Neutrophil (primary cell): ENCODE measurements at regions not wholly inside any gene's neighbourhood (a gene's known extent, or its start where the extent isn't known, plus 50 kb on each side); places are given as distances from the start of the nearest gene placed in this dataset.
"Not testable (repeated sequence)": the region's sequence is repeated elsewhere in the genome, so short reads cannot be mapped to it uniquely, and the experiment has no call there.

Experiments
- H3K27ac ChIP-seq: fragments of 200-600 bp; sonication (generic); 2 replicates; pipeline ENCODE4 v1.5.1; 2016; ENCODE audit warnings: mild to moderate bottlenecking, moderate library complexity
- H3K27me3 ChIP-seq: fragments of 200-600 bp; sonication (generic); 2 replicates; pipeline ENCODE4 v1.6.0; 2016; ENCODE audit warnings: mild to moderate bottlenecking
- H3K36me3 ChIP-seq: fragments of 200-600 bp; sonication (generic); 2 replicates; pipeline ENCODE4 v1.5.1; 2017
- H3K4me1 ChIP-seq, 2 experiments: fragments of 200-600 bp in 1 of 2; sonication (generic) in 1 of 2; 1 replicate in 1 of 2; 2 replicates in 1 of 2; pipeline versions ENCODE4 v1.5.1 to v1.6.1; 2013 to 2016; ENCODE audit warnings: low read depth in 1 of 2, low read length in 1 of 2, mild to moderate bottlenecking in 1 of 2, moderate library complexity in 1 of 2; ENCODE audit not compliant: control insufficient read depth in 1 of 2, insufficient read depth in 1 of 2
- H3K4me3 ChIP-seq, 2 experiments: fragments of 200-600 bp in 1 of 2; sonication (generic) in 1 of 2; 1 replicate in 1 of 2; 2 replicates in 1 of 2; pipeline ENCODE4 v1.5.1; 2013 to 2016; ENCODE audit warnings: low read depth in 1 of 2, low read length in 1 of 2, mild to moderate bottlenecking in 1 of 2, moderate library complexity in 1 of 2
- H3K9me3 ChIP-seq: fragments of 200-600 bp; sonication (generic); 2 replicates; pipeline ENCODE4 v1.5.1; 2016
- TF ChIP-seq, protein P1 (sequence below): fragments of 200-600 bp; sonication (generic); IDR thresholded peaks from 2 replicates; pipeline ENCODE4 v1.5.1; 2016; ENCODE audit warnings: antibody characterized with exemption

DNA sequence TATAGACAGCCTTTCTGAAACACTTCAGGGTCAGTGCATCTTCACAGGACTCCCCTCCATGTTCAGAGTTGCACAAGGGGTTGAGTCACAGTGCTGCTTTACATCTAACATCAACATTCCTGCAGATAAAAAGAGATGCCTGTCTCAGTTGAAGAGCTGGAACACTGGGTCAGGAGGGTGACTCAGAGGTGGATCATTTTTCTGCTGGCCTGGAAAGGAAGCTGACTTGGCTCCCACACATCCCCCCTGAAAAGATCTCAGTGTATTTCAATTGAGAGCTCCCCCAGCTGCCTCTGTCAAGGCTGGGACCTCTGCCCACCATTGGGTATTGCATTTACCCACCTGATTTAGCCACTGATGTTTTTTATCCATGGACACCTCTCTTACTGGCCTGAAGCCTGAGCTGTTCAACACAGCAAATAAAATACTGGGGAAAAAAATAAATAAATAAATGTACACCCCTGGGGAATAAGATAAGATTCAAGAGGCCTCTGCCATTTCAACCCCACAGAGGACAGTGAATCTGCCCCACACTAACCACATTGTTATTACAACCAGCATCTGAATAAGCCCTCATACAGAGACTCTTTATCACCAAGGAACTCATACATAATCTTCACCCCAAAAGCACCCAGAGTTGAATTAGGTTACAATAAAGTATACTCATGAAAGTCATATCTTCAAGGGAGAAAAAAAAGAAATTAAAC, 716.4 kb downstream of the SEMA5A start:
- Histone ChIP-seq H3K4me1 (no peaks in the 10 kb centered on the region), H3K27me3 (no peaks in the 10 kb centered on the region), H3K4me3 (no peak overlapping the region), H3K9me3 (no peaks in the 10 kb centered on the region), H3K27ac (no peak overlapping the region), H3K36me3 (no peaks in the 10 kb centered on the region)
- TF ChIP-seq, protein P1, sequence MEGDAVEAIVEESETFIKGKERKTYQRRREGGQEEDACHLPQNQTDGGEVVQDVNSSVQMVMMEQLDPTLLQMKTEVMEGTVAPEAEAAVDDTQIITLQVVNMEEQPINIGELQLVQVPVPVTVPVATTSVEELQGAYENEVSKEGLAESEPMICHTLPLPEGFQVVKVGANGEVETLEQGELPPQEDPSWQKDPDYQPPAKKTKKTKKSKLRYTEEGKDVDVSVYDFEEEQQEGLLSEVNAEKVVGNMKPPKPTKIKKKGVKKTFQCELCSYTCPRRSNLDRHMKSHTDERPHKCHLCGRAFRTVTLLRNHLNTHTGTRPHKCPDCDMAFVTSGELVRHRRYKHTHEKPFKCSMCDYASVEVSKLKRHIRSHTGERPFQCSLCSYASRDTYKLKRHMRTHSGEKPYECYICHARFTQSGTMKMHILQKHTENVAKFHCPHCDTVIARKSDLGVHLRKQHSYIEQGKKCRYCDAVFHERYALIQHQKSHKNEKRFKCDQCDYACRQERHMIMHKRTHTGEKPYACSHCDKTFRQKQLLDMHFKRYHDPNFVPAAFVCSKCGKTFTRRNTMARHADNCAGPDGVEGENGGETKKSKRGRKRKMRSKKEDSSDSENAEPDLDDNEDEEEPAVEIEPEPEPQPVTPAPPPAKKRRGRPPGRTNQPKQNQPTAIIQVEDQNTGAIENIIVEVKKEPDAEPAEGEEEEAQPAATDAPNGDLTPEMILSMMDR, result no peak

DNA sequence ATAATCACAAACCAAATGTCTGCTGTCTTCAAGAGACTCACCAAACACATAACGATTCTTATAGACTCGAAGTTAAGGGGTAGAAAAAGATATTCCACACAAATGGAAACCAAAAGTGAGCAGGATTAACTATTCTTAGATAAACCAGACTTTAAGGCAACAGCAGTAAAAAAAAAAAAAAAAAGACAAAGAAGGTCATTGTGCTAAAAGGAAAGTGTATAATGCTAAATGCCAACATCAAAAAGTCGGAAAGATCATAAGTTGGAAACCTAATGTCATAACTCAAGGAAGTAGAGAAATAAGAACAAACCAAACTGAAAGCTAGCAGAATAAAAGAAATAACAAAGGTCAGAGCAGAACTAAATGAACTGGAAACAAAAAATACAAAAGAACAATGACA, 714.6 kb downstream of the SEMA5A start:
- Histone ChIP-seq H3K27ac (no peak overlapping the region), H3K27me3 (no peaks in the 10 kb centered on the region), H3K36me3 (no peaks in the 10 kb centered on the region), H3K4me1 (no peaks in the 10 kb centered on the region), H3K9me3 (no peaks in the 10 kb centered on the region), H3K4me3 (no peak overlapping the region)
- TF ChIP-seq, protein P1, result no peak

DNA sequence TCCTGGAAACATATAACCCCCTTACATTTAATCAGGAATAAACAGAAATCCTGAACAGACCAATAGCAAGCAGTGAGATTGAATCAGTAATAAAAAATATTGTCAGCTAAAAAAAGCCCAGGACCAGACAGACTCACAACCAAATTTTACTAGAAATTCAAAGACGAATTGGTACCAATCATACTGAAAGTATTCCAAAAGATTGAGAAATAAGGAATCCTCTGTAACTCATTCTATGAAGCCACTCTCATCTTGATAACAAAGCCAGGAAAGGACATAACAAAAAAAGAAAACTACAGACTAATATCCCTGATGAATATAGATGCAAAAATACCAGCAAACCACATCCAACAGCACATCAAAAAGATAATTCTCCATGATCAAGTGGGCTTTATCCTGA, 714.0 kb downstream of the SEMA5A start:
- Histone ChIP-seq H3K4me1 (no peaks in the 10 kb centered on the region), H3K4me3 (no peak overlapping the region), H3K9me3 (no peaks in the 10 kb centered on the region), H3K27ac (no peak overlapping the region), H3K27me3 (no peaks in the 10 kb centered on the region), H3K36me3 (no peaks in the 10 kb centered on the region)
- TF ChIP-seq, protein P1, result no peak

DNA sequence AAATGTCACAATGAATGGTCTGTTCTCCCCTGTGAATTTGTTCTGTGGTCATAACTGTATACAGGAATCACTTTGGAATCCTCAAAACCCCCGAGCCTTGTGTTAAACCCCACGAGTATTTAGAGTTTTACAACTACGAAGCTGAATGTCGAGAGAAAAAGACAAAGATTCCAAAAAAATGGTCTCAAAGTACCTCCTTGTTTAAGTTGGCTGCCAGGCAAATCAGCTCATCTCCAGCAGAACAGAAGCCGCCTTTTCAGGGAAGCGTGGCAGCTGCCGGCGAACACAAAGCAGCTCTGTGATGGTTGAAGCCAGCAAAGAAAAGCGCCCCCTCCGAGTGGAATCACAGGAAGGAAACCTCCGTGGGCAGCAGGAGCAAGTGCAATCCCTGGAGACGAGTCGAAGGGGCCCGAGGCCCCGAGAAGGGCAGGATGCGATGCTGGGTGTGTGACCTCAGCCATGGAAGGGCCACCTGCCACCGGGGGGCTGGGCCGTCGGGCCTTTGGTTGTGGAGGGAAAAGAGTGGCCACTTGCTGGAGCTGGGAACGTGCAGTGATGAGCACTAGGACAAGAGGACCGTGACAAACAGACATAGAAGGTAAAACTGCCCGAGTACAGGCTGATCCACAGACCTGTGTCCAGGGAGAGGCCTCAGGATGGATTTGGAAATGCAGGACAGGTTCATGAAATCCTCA, 706.4 kb downstream of the SEMA5A start:
- Histone ChIP-seq H3K27ac (no peak overlapping the region), H3K36me3 (no peaks in the 10 kb centered on the region), H3K4me1 (no peaks in the 10 kb centered on the region), H3K9me3 (no peaks in the 10 kb centered on the region), H3K4me3 (no peak overlapping the region), H3K27me3 (no peaks in the 10 kb centered on the region)
- TF ChIP-seq, protein P1, result no peak

DNA sequence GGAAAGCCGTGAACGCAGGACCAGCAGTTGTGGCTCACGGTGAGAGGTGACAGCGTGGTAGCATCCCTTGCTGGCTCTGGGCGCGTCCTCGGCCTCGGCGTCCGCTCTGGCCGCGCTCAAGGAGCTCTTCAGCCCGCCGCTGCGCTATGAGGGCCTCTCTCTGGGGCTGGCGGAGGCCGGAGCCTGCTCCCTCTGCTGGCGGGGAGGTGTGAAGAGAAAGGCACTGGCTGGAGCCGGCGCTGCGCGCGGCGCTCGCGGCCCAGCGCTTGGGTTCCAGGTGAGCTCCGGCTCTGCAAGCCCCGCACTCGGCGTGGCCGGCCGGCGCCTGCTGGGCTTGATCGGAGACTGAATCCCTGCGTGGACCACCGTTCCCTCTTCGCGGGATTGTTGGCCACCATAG, 705.6 kb downstream of the SEMA5A start:
- TF ChIP-seq, protein P1, result no peak
- Histone ChIP-seq H3K27ac (no peak overlapping the region), H3K4me3 (no peak overlapping the region), H3K4me1 (no peaks in the 10 kb centered on the region), H3K36me3 (no peaks in the 10 kb centered on the region), H3K27me3 (no peaks in the 10 kb centered on the region), H3K9me3 (no peaks in the 10 kb centered on the region)

DNA sequence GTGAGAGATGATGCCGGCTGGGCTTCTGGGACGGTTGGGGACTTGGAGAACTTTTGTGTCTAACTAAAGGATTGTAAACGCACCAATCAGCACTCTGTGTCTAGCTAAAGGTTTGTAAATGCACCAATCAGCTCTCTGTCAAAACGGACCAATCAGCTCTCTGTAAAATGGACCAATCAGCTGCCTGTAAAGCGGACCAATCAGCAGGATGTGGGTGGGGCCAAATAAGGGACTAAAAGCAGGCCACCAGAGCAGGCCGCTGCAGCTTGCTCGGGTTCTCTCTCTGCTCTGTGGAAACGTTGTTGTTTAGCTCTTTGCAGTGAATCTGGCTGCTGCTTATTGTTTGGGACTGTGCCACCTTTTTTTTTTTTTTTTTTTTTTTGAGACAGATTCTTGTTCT, 705.1 kb downstream of the SEMA5A start:
- H3K36me3 ChIP-seq, H3K4me3 ChIP-seq, H3K9me3 ChIP-seq, H3K4me1 ChIP-seq, H3K27ac ChIP-seq, H3K27me3 ChIP-seq: not testable (repeated sequence)
